ENCODE measurements at regions not wholly inside any gene's neighbourhood (a gene's known extent, or its start where the extent isn't known, plus 50 kb on each side); places are given as distances from the start of the nearest gene placed in this dataset.

DNA sequence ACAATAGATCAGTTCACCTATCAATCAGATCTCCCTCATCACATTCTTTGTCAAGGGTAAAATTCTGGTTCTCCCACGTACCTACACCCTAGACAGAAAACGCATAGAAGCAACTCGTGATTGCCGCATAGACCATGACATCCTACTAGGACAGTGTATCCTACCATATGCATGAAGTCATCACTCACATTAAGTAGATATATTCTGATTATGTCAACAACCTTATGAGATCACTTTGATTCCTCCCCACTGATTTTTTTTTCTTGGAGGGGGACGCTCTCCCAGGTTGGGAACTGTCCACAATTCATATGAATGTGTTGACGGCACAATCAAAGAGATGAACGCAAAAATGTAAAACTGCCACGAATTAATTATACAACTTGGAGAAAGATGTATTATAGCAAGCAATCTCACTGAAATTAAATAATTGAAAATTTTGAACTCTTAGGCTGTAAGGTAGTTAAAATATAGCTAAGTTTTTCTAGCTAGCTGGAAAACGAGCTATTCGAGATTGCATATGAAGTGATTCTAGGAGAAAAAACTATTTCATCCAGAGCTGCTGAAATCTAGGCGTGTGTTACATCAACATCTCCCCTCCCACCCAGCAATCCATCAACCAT lies 82.5 kb upstream of the CCDC28A start (continued):
- TF ChIP-seq SIN3A (IDR thresholded peaks at IDR 0.05; ENCODE audit: low read depth) (no peak), EZH2 (IDR thresholded peaks at IDR 0.05) (no peak), POLR2AphosphoS5 (IDR thresholded peaks at IDR 0.05; ENCODE audit: low read depth, low read length) (no peak), ZFX (IDR thresholded peaks at IDR 0.05) (no peak), CBX3 (IDR thresholded peaks at IDR 0.05; ENCODE audit: low read depth) (no peak), SRF (IDR thresholded peaks at IDR 0.05; ENCODE audit: low read depth) (no peak), JUND (IDR thresholded peaks at IDR 0.05) (no peak), ZNF274 (IDR thresholded peaks at IDR 0.05; ENCODE audit: low read depth, low read length) (no peak)
- TF ChIP-seq, protein P1, sequence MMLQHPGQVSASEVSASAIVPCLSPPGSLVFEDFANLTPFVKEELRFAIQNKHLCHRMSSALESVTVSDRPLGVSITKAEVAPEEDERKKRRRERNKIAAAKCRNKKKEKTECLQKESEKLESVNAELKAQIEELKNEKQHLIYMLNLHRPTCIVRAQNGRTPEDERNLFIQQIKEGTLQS (IDR thresholded peaks at IDR 0.05), result no peak
- TF ChIP-seq, protein P2, sequence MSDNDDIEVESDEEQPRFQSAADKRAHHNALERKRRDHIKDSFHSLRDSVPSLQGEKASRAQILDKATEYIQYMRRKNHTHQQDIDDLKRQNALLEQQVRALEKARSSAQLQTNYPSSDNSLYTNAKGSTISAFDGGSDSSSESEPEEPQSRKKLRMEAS (IDR thresholded peaks at IDR 0.05), result no peak
- TF ChIP-seq, protein P3, sequence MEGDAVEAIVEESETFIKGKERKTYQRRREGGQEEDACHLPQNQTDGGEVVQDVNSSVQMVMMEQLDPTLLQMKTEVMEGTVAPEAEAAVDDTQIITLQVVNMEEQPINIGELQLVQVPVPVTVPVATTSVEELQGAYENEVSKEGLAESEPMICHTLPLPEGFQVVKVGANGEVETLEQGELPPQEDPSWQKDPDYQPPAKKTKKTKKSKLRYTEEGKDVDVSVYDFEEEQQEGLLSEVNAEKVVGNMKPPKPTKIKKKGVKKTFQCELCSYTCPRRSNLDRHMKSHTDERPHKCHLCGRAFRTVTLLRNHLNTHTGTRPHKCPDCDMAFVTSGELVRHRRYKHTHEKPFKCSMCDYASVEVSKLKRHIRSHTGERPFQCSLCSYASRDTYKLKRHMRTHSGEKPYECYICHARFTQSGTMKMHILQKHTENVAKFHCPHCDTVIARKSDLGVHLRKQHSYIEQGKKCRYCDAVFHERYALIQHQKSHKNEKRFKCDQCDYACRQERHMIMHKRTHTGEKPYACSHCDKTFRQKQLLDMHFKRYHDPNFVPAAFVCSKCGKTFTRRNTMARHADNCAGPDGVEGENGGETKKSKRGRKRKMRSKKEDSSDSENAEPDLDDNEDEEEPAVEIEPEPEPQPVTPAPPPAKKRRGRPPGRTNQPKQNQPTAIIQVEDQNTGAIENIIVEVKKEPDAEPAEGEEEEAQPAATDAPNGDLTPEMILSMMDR (IDR thresholded peaks at IDR 0.05 in 2 of 3, conservative IDR thresholded peaks at IDR 0.05 in 1 of 3; ENCODE audit: borderline replicate concordance in 1 of 3, insufficient read depth in 1 of 3, low read depth in 2 of 3, low read length in 2 of 3), result no peak

DNA sequence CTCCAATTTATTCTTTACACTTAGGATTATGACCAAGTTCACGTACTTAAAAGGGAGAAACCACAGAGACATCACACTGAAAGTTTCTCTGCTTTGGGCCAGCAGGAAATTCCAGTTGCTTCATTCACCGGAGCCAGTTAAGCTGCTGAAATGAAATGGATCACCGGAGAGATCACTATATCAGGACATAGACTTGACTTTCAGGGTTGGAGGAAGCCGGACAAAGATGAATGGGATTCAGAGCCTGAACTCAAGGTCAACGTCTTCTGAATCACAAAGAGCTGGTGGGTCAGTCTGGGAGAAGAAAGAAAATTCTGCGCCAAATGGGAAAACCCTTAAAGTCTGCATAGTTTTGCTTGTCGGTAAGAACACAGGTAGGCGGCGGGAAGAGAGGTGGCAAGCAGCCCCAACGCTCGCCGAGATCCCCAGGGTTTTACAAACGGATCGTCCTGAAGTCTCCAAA lies 81.9 kb upstream of the CCDC28A start:
- H3K36me3 ChIP-seq (ENCODE audit: control insufficient read depth in 1 of 2, insufficient read depth in 2 of 2, low read length in 2 of 2), result no peaks in the 10 kb centered on the region
- ChIA-PET RAD21 (ENCODE audit: low non-redundant PET in 1 of 2, low total read pairs in 2 of 2, uncharacterized antibody in 2 of 2, unreplicated experiment in 2 of 2) (interaction anchor here in 1 of 2 experiments (0.6 kb wide), 1 partner anchor 32 kb away, joined by 4 read pairs; no protein-coding TSS in a partner anchor), CTCF (interaction anchor here (0.9 to 1.5 kb wide), 4 partner anchors 12 to 75 kb away, joined by 3 to 5 read pairs (median 3); no protein-coding TSS in a partner anchor), POLR2A (no interaction called here)
- peak overlapping the region; percentile 88 for H3K27ac ChIP-seq (ENCODE audit: low read depth, low read length)
- TSS peak; percentile 34 for BruUV-seq (replicated peaks)
- H2AFZ ChIP-seq (ENCODE audit: low read depth, low read length, poor library complexity, severe bottlenecking), result no peak overlapping the region
- no peaks in the 10 kb centered on the region; the same call in 1 of the 2 replicates for H3K79me2 ChIP-seq (ENCODE audit: insufficient read depth, low read length)
- peak; percentile 52 for DNase-seq (ENCODE audit: low read depth, low spot score)
- no peaks in the 10 kb centered on the region for H3K9me2 ChIP-seq (ENCODE audit: insufficient read depth)
- H3K4me2 ChIP-seq (ENCODE audit: low read length), result peak overlapping the region; percentile 99
- no peaks in the 10 kb centered on the region for H4K20me1 ChIP-seq (ENCODE audit: insufficient read depth)
- H3K9ac ChIP-seq (ENCODE audit: low read length), result peak overlapping the region; percentile 66
- TF ChIP-seq CEBPB (IDR thresholded peaks at IDR 0.05; ENCODE audit: low read depth), result peak; percentile 55; the same call in 1 of the 2 replicates
- peak; percentile 45 for TF ChIP-seq TCF7L2 (IDR thresholded peaks at IDR 0.05; ENCODE audit: borderline replicate concordance, extremely low read depth, insufficient read depth, insufficient read length)
- TF ChIP-seq, protein P4, sequence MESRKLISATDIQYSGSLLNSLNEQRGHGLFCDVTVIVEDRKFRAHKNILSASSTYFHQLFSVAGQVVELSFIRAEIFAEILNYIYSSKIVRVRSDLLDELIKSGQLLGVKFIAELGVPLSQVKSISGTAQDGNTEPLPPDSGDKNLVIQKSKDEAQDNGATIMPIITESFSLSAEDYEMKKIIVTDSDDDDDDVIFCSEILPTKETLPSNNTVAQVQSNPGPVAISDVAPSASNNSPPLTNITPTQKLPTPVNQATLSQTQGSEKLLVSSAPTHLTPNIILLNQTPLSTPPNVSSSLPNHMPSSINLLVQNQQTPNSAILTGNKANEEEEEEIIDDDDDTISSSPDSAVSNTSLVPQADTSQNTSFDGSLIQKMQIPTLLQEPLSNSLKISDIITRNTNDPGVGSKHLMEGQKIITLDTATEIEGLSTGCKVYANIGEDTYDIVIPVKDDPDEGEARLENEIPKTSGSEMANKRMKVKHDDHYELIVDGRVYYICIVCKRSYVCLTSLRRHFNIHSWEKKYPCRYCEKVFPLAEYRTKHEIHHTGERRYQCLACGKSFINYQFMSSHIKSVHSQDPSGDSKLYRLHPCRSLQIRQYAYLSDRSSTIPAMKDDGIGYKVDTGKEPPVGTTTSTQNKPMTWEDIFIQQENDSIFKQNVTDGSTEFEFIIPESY (IDR thresholded peaks at IDR 0.05; ENCODE audit: extremely low read depth, insufficient replicate concordance, low read length), result no peak
- TF ChIP-seq FOSL1 (IDR thresholded peaks at IDR 0.05; ENCODE audit: low read depth), result no peak
- no peaks in the 10 kb centered on the region for H3K9me3 ChIP-seq (ENCODE audit: control insufficient read depth in 1 of 2, insufficient read depth in 1 of 2, low read depth in 1 of 2, low read length in 2 of 2)
- H3K4me3 ChIP-seq (replicated peaks in 1 of 2; ENCODE audit: low read depth in 1 of 2, low read length in 2 of 2), result peak overlapping the region; percentile 72 to 83
- peak; percentile 18 for ATAC-seq
- intact Hi-C loops (cut with micrococcal nuclease), result loop anchor here (2.0 to 5.0 kb wide), 3 partner anchors 75 to 671 kb away; no protein-coding TSS in a partner anchor
- peaks cover 14 to 25% of the 10 kb centered on the region in 2 experiments for H3K4me1 ChIP-seq (ENCODE audit: control insufficient read depth in 1 of 2, insufficient read depth in 2 of 2, low read length in 2 of 2)
- H3K27me3 ChIP-seq (ENCODE audit: insufficient read depth, low read length), result no peaks in the 10 kb centered on the region
